H9 (cell line): ENCODE measurements at regions not wholly inside any gene's neighbourhood (a gene's known extent, or its start where the extent isn't known, plus 50 kb on each side); places are given as distances from the start of the nearest gene placed in this dataset.

Experiments used
- DNase-seq: peaks from one replicate; pipeline ENCODE4 v3.0.0-alpha.2; 2017
- H2AFZ ChIP-seq: one replicate; pipeline ENCODE4 v1.6.1; 2013; ENCODE audit warnings: mild to moderate bottlenecking, low read length, control low read depth, moderate library complexity
- H2AK5ac ChIP-seq: 2 replicates; pipeline ENCODE4 v1.6.1; 2013; ENCODE audit warnings: low read length, control low read depth, mixed read lengths; ENCODE audit not compliant: insufficient read length
- H2BK120ac ChIP-seq: one replicate; pipeline ENCODE4 v1.6.1; 2013; ENCODE audit warnings: low read depth, mild to moderate bottlenecking, low read length, control low read depth, inconsistent platforms; ENCODE audit not compliant: poor library complexity, severe bottlenecking
- H2BK12ac ChIP-seq: 2 replicates; pipeline ENCODE4 v1.6.1; 2013; ENCODE audit warnings: low read length, control low read depth, mixed read lengths, low read depth; ENCODE audit not compliant: insufficient read length
- H2BK15ac ChIP-seq: 2 replicates; pipeline ENCODE4 v1.6.1; 2013; ENCODE audit warnings: low read depth, low read length, control low read depth
- H2BK20ac ChIP-seq: one replicate; pipeline ENCODE4 v1.6.1; 2013; ENCODE audit warnings: low read depth, mild to moderate bottlenecking, low read length, control low read depth, inconsistent platforms; ENCODE audit not compliant: poor library complexity, severe bottlenecking
- H2BK5ac ChIP-seq: 2 replicates; pipeline ENCODE4 v1.6.1; 2013; ENCODE audit warnings: low read length, control low read depth, mixed read lengths; ENCODE audit not compliant: insufficient read length
- H3K14ac ChIP-seq: 2 replicates; pipeline ENCODE4 v1.6.1; 2013; ENCODE audit warnings: low read length, control low read depth; ENCODE audit not compliant: insufficient read depth
- H3K18ac ChIP-seq: 2 replicates; pipeline ENCODE4 v1.6.1; 2013; ENCODE audit warnings: low read depth, mild to moderate bottlenecking, mixed read lengths, low read length, control low read depth; ENCODE audit not compliant: insufficient read length
- H3K23ac ChIP-seq: 2 replicates; pipeline ENCODE4 v1.6.1; 2013; ENCODE audit warnings: low read length, control low read depth, mixed read lengths, low read depth; ENCODE audit not compliant: insufficient read length
- H3K23me2 ChIP-seq: 2 replicates; pipeline ENCODE4 v1.6.1; 2013; ENCODE audit warnings: low read depth, mild to moderate bottlenecking, mixed read lengths, low read length, control low read depth; ENCODE audit not compliant: insufficient read length, poor library complexity, severe bottlenecking
- H3K27ac ChIP-seq: 2 replicates; pipeline ENCODE4 v1.5.1; 2013; ENCODE audit warnings: low read length, control low read depth, mixed read lengths, low read depth; ENCODE audit not compliant: insufficient read length
- H3K27me3 ChIP-seq: 2 replicates; pipeline ENCODE4 v1.6.1; 2013; ENCODE audit warnings: low read length, control low read depth, inconsistent platforms; ENCODE audit not compliant: insufficient read depth
- H3K4ac ChIP-seq: 2 replicates; pipeline ENCODE4 v1.6.1; 2013; ENCODE audit warnings: low read depth, mild to moderate bottlenecking, control low read depth, inconsistent platforms, low read length, moderate library complexity
- H3K4me1 ChIP-seq: 2 replicates; pipeline ENCODE4 v1.6.1; 2013; ENCODE audit warnings: low read length, control low read depth, inconsistent platforms; ENCODE audit not compliant: insufficient read depth
- H3K4me2 ChIP-seq: 2 replicates; pipeline ENCODE4 v1.6.1; 2013; ENCODE audit warnings: low read length, control low read depth, mixed read lengths; ENCODE audit not compliant: insufficient read length, insufficient read depth
- H3K56ac ChIP-seq: 2 replicates; pipeline ENCODE4 v1.6.1; 2013; ENCODE audit warnings: low read depth, mild to moderate bottlenecking, mixed read lengths, low read length, control low read depth; ENCODE audit not compliant: insufficient read length
- H3K79me1 ChIP-seq: 2 replicates; pipeline ENCODE4 v1.6.1; 2013; ENCODE audit warnings: low read depth, mild to moderate bottlenecking, moderate library complexity, low read length, control low read depth, inconsistent platforms; ENCODE audit not compliant: insufficient read depth, poor library complexity, severe bottlenecking
- H3K79me2 ChIP-seq: 2 replicates; pipeline ENCODE4 v1.6.1; 2013; ENCODE audit warnings: low read length, control low read depth, inconsistent platforms; ENCODE audit not compliant: insufficient read depth
- H3K9ac ChIP-seq: 2 replicates; pipeline ENCODE4 v1.6.1; 2013; ENCODE audit warnings: low read length, control low read depth, mixed read lengths; ENCODE audit not compliant: insufficient read length; ENCODE audit errors: extremely low read depth
- H3K9me3 ChIP-seq: one replicate; pipeline ENCODE4 v1.6.1; 2013; ENCODE audit warnings: low read depth, low read length, inconsistent platforms; ENCODE audit not compliant: control insufficient read depth
- H3T11ph ChIP-seq: one replicate; pipeline ENCODE4 v1.6.1; 2013; ENCODE audit warnings: mild to moderate bottlenecking, low read length, control low read depth, inconsistent platforms
- H4K20me1 ChIP-seq: one replicate; pipeline ENCODE4 v1.6.1; 2013; ENCODE audit not compliant: control insufficient read depth, insufficient read length, insufficient read depth
- H4K5ac ChIP-seq: 2 replicates; pipeline ENCODE4 v1.6.1; 2013; ENCODE audit warnings: low read depth, mild to moderate bottlenecking, mixed read lengths, low read length, control low read depth; ENCODE audit not compliant: insufficient read length
- H4K8ac ChIP-seq: replicated peaks from 2 replicates; pipeline ENCODE4 v1.6.1; 2013; ENCODE audit warnings: low read length, control low read depth, mixed read lengths, low read depth; ENCODE audit not compliant: insufficient read length
- H4K91ac ChIP-seq: 2 replicates; pipeline ENCODE4 v1.6.1; 2013; ENCODE audit warnings: low read depth, mild to moderate bottlenecking, moderate library complexity, mixed read lengths, low read length, control low read depth; ENCODE audit not compliant: insufficient read length
- H3K27ac Mint-ChIP-seq, 3 experiments: 2 replicates in 2 of 3; 3 replicates in 1 of 3; pipeline ENCODE4 v1.8.0; 2020 to 2021; ENCODE audit warnings: mixed read lengths in 3 of 3, mild to moderate bottlenecking in 1 of 3, moderate library complexity in 1 of 3
- H3K27me3 Mint-ChIP-seq: 2 replicates; pipeline ENCODE4 v1.8.0; 2021; ENCODE audit warnings: low read depth, mild to moderate bottlenecking, moderate library complexity, mixed read lengths
- H3K36me3 Mint-ChIP-seq, 3 experiments: 2 replicates in 2 of 3; 3 replicates in 1 of 3; pipeline ENCODE4 v1.8.0; 2020 to 2021; ENCODE audit warnings: low read depth in 3 of 3, mixed read lengths in 3 of 3; ENCODE audit not compliant: insufficient read depth in 1 of 3
- H3K4me1 Mint-ChIP-seq, 2 experiments: 2 replicates each; pipeline ENCODE4 v1.8.0; 2020; ENCODE audit warnings: mixed read lengths in 2 of 2
- H3K4me3 Mint-ChIP-seq, 2 experiments: 2 replicates in 1 of 2; 3 replicates in 1 of 2; pipeline ENCODE4 v1.8.0; 2020 to 2021; ENCODE audit warnings: mild to moderate bottlenecking in 2 of 2, mixed read lengths in 2 of 2, moderate library complexity in 1 of 2
- H3K9me3 Mint-ChIP-seq, 2 experiments: 2 replicates in 1 of 2; 3 replicates in 1 of 2; pipeline ENCODE4 v1.8.0; 2020; ENCODE audit warnings: mild to moderate bottlenecking in 2 of 2, mixed read lengths in 2 of 2, moderate library complexity in 1 of 2
- WGBS: extraction: QIAGEN DNeasy Blood & Tissue Kit; methylation state at CpG from one replicate; pipeline ENCODE4 v1.1.7; 2013; ENCODE audit warnings: missing lambda C conversion rate, low lambda C conversion rate, mixed read lengths; ENCODE audit not compliant: insufficient read length; ENCODE audit errors: extremely low coverage; 5-methylcytosine and 5-hydroxymethylcytosine counted together
- TF ChIP-seq, protein P1 (sequence below): fragments of 200-600 bp; sonication (generic); conservative IDR thresholded peaks from 3 replicates; pipeline ENCODE4 v1.8.0; 2021; ENCODE audit warnings: antibody characterized with exemption, mild to moderate bottlenecking

GRCh38 chr2:164109006-164109405 is 373.2 kb upstream of the FIGN start:
- no peak for DNase-seq
- Histone ChIP-seq H3K79me2 (no peaks in the 10 kb centered on the region), H3K4me2 (no peak overlapping the region), H3K23ac (no peak overlapping the region), H2AFZ (no peak overlapping the region), H3K79me1 (no peaks in the 10 kb centered on the region), H3K9ac (no peak overlapping the region), H2BK20ac (no peak overlapping the region), H3K9me3 (no peaks in the 10 kb centered on the region), H2AK5ac (no peak overlapping the region), H3K4ac (no peak overlapping the region), H3T11ph (no peak overlapping the region), H2BK15ac (no peak overlapping the region), H2BK5ac (no peak overlapping the region), H3K27ac (no peak overlapping the region), H4K8ac (no peak overlapping the region), H4K20me1 (no peaks in the 10 kb centered on the region), H3K23me2 (no peaks in the 10 kb centered on the region), H3K56ac (no peak overlapping the region), H2BK12ac (no peak overlapping the region), H3K18ac (no peak overlapping the region), H4K91ac (no peak overlapping the region), H4K5ac (no peak overlapping the region), H3K14ac (no peak overlapping the region; the same call in 1 of the 2 replicates), H2BK120ac (no peak overlapping the region), H3K27me3 (no peaks in the 10 kb centered on the region), H3K4me1 (no peaks in the 10 kb centered on the region)
- H3K4me1 Mint-ChIP-seq = peaks cover 0 to 9% of the 10 kb centered on the region in 2 experiments; a peak in 2 of 4 replicates
- no peaks in the 10 kb centered on the region for H3K27me3 Mint-ChIP-seq
- no peak overlapping the region for H3K27ac Mint-ChIP-seq
- no CpG with 5 or more reads among the region's 14 CpGs for WGBS
- peaks cover 0 to 3% (median 0%) of the 10 kb centered on the region in 3 experiments; a peak in 1 of 7 replicates for H3K36me3 Mint-ChIP-seq
- no peak overlapping the region for H3K4me3 Mint-ChIP-seq
- TF ChIP-seq, protein P1, sequence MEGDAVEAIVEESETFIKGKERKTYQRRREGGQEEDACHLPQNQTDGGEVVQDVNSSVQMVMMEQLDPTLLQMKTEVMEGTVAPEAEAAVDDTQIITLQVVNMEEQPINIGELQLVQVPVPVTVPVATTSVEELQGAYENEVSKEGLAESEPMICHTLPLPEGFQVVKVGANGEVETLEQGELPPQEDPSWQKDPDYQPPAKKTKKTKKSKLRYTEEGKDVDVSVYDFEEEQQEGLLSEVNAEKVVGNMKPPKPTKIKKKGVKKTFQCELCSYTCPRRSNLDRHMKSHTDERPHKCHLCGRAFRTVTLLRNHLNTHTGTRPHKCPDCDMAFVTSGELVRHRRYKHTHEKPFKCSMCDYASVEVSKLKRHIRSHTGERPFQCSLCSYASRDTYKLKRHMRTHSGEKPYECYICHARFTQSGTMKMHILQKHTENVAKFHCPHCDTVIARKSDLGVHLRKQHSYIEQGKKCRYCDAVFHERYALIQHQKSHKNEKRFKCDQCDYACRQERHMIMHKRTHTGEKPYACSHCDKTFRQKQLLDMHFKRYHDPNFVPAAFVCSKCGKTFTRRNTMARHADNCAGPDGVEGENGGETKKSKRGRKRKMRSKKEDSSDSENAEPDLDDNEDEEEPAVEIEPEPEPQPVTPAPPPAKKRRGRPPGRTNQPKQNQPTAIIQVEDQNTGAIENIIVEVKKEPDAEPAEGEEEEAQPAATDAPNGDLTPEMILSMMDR = no peak
- peaks cover 0 to 2% of the 10 kb centered on the region in 2 experiments; a peak in 2 of 5 replicates for H3K9me3 Mint-ChIP-seq
